Loucy (cell line): ENCODE measurements at regions not wholly inside any gene's neighbourhood (a gene's known extent, or its start where the extent isn't known, plus 50 kb on each side); places are given as distances from the start of the nearest gene placed in this dataset.

Experiments used
- EZH2phosphoT487 ChIP-seq: fragments of 200-600 bp; IDR thresholded peaks from 2 replicates; pipeline ENCODE4 v1.6.1; 2018; ENCODE audit warnings: antibody characterized with exemption, mild to moderate bottlenecking, moderate library complexity, borderline replicate concordance
- TF ChIP-seq, protein P1 (sequence below): fragments of 200-600 bp; sonication (generic); conservative IDR thresholded peaks from 2 replicates; pipeline ENCODE4 v1.5.1; 2014; ENCODE audit warnings: mild to moderate bottlenecking, antibody characterized with exemption, low read length

- TF ChIP-seq, protein P1, sequence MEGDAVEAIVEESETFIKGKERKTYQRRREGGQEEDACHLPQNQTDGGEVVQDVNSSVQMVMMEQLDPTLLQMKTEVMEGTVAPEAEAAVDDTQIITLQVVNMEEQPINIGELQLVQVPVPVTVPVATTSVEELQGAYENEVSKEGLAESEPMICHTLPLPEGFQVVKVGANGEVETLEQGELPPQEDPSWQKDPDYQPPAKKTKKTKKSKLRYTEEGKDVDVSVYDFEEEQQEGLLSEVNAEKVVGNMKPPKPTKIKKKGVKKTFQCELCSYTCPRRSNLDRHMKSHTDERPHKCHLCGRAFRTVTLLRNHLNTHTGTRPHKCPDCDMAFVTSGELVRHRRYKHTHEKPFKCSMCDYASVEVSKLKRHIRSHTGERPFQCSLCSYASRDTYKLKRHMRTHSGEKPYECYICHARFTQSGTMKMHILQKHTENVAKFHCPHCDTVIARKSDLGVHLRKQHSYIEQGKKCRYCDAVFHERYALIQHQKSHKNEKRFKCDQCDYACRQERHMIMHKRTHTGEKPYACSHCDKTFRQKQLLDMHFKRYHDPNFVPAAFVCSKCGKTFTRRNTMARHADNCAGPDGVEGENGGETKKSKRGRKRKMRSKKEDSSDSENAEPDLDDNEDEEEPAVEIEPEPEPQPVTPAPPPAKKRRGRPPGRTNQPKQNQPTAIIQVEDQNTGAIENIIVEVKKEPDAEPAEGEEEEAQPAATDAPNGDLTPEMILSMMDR, result no peak
- no peak for TF ChIP-seq EZH2phosphoT487
Measured at GRCh38 chr3:117987256-117987655, 1047.4 kb downstream of the IGSF11 start.
